HCT116 (cell line): ENCODE measurements at regions not wholly inside any gene's neighbourhood (a gene's known extent, or its start where the extent isn't known, plus 50 kb on each side); places are given as distances from the start of the nearest gene placed in this dataset.

Experiments
- ATAC-seq: fragments of 200-7000 bp; cut with Tn5 transposase; 2 replicates; pipeline ENCODE4 v1.9.1; 2020; ENCODE audit warnings: mild to moderate bottlenecking, moderate library complexity
- BruUV-seq: library from RNA; stranded (reverse); fragments of 400-500 nt; replicated peaks from 2 replicates; lab custom pipeline; 2021; lab: Mats Ljungman, UMichigan
- CTCF ChIA-PET: fragments of 300-600 bp; sonication (Branson Sonifier 250); formaldehyde crosslinking; loops from one replicate; lab custom pipeline; 2021; ENCODE audit warnings: antibody characterized with exemption; lab: Charles Lee
- POLR2A ChIA-PET: fragments of 300-600, 350-600 bp; sonication (Branson Sonifier 250); formaldehyde crosslinking; loops from one replicate; lab custom pipeline; 2021; ENCODE audit warnings: antibody characterized with exemption; lab: Charles Lee
- RAD21 ChIA-PET, 2 experiments: fragments of 300-600 bp; sonication (Branson Sonifier 250); formaldehyde crosslinking; loops; one replicate each; lab custom pipeline; 2023; ENCODE audit warnings: low total read pairs in 2 of 2; ENCODE audit not compliant: uncharacterized antibody in 2 of 2, unreplicated experiment in 2 of 2, low non-redundant PET in 1 of 2; lab: Charles Lee
- DNase-seq: peaks from one replicate; pipeline ENCODE4 v3.0.0-alpha.2; 2010; ENCODE audit warnings: low read depth, low spot score
- H2AFZ ChIP-seq: fragments of 200-600 bp; shearing (Covaris generic), sonication (generic); 2 replicates; pipeline ENCODE4 v1.6.1; 2017; ENCODE audit warnings: low read depth, mixed run types, mixed read lengths, antibody characterized with exemption, low read length; ENCODE audit not compliant: poor library complexity, severe bottlenecking
- H3K27ac ChIP-seq: 2 replicates; pipeline ENCODE4 v1.5.1; 2012; ENCODE audit warnings: low read depth, low read length
- H3K27me3 ChIP-seq: fragments of 200-600 bp; sonication (generic); 2 replicates; pipeline ENCODE4 v1.6.1; 2016; ENCODE audit warnings: mixed run types, low read length, mixed read lengths; ENCODE audit not compliant: insufficient read depth
- H3K36me3 ChIP-seq, 2 experiments: fragments of 200-500 bp in 1 of 2; fragments of 200-600 bp in 1 of 2; sonication (Bioruptor generic) in 1 of 2; sonication (generic) in 1 of 2; 2 replicates each; pipeline versions ENCODE4 v1.5.1 to v1.6.1; 2014 to 2016; ENCODE audit warnings: low read length in 2 of 2, inconsistent platforms in 1 of 2, mixed read lengths in 1 of 2, mixed run types in 1 of 2; ENCODE audit not compliant: insufficient read depth in 2 of 2, control insufficient read depth in 1 of 2
- H3K4me1 ChIP-seq, 2 experiments: fragments of 200-600 bp in 1 of 2; sonication (generic) in 1 of 2; 2 replicates each; pipeline versions ENCODE4 v1.5.1 to v1.6.1; 2012 to 2017; ENCODE audit warnings: low read length in 2 of 2, inconsistent platforms in 1 of 2, mild to moderate bottlenecking in 1 of 2, mixed read lengths in 1 of 2, mixed run types in 1 of 2, moderate library complexity in 1 of 2; ENCODE audit not compliant: insufficient read depth in 2 of 2, control insufficient read depth in 1 of 2
- H3K4me2 ChIP-seq: fragments of 200-600 bp; sonication (generic); 2 replicates; pipeline ENCODE4 v1.6.1; 2017; ENCODE audit warnings: mixed run types, low read length, mixed read lengths
- H3K4me3 ChIP-seq, 2 experiments: fragments of 200-600 bp in 1 of 2; sonication (generic) in 1 of 2; replicated peaks in 1 of 2; 2 replicates each; pipeline ENCODE4 v1.5.1; 2011 to 2016; ENCODE audit warnings: low read length in 2 of 2, control low read depth in 1 of 2, low read depth in 1 of 2, mild to moderate bottlenecking in 1 of 2, mixed read lengths in 1 of 2, mixed run types in 1 of 2
- H3K79me2 ChIP-seq: fragments of 200-600 bp; sonication (generic); 2 replicates; pipeline ENCODE4 v1.6.1; 2017; ENCODE audit warnings: mild to moderate bottlenecking, mixed run types, low read length, moderate library complexity, mixed read lengths; ENCODE audit not compliant: insufficient read depth
- H3K9ac ChIP-seq: fragments of 200-600 bp; sonication (generic); 2 replicates; pipeline ENCODE4 v1.6.1; 2016; ENCODE audit warnings: low read length, mixed read lengths
- H3K9me2 ChIP-seq: fragments of 200-600 bp; sonication (generic), shearing (Covaris generic); 2 replicates; pipeline ENCODE4 v1.6.1; 2017; ENCODE audit warnings: mixed run types, mild to moderate bottlenecking, moderate library complexity; ENCODE audit not compliant: insufficient read depth
- H3K9me3 ChIP-seq, 2 experiments: fragments of 200-500 bp in 1 of 2; fragments of 200-600 bp in 1 of 2; sonication (Bioruptor generic) in 1 of 2; sonication (generic) in 1 of 2; 2 replicates each; pipeline ENCODE4 v1.6.1; 2014 to 2017; ENCODE audit warnings: low read length in 2 of 2, mixed read lengths in 2 of 2, inconsistent platforms in 1 of 2, low read depth in 1 of 2, mild to moderate bottlenecking in 1 of 2, mixed run types in 1 of 2, moderate library complexity in 1 of 2; ENCODE audit not compliant: control insufficient read depth in 1 of 2, insufficient read depth in 1 of 2
- H4K20me1 ChIP-seq: fragments of 200-600 bp; sonication (generic), shearing (Covaris generic); 2 replicates; pipeline ENCODE4 v1.6.1; 2017; ENCODE audit warnings: mixed run types, mild to moderate bottlenecking, moderate library complexity; ENCODE audit not compliant: insufficient read depth
- ATF3 ChIP-seq: IDR thresholded peaks from 2 replicates; pipeline ENCODE4 v1.6.1; 2012
- CTCF ChIP-seq, 3 experiments: fragments of 200-600 bp in 1 of 3; sonication (generic) in 1 of 3; IDR thresholded peaks in 2 of 3; conservative IDR thresholded peaks in 1 of 3; 2 replicates each; pipeline ENCODE4 v1.5.1; 2012 to 2017; ENCODE audit warnings: low read depth in 2 of 3, low read length in 2 of 3, antibody characterized with exemption in 1 of 3, borderline replicate concordance in 1 of 3, control low read depth in 1 of 3, mild to moderate bottlenecking in 1 of 3, mixed read lengths in 1 of 3, mixed run types in 1 of 3, moderate library complexity in 1 of 3; ENCODE audit not compliant: insufficient read depth in 1 of 3
- REST ChIP-seq: IDR thresholded peaks from 2 replicates; pipeline ENCODE4 v1.6.1; 2012; ENCODE audit warnings: low read depth
- intact Hi-C: fragments of 100-400 bp; cut with micrococcal nuclease; formaldehyde crosslinking; loops from 2 replicates; pipeline ENCODE4 v1.10.0; 2022

- no TSS peak for BruUV-seq
- Histone ChIP-seq H3K36me3 (no peaks in the 10 kb centered on the region), H3K4me3 (no peak overlapping the region), H3K4me2 (no peak overlapping the region), H3K9me3 (no peaks in the 10 kb centered on the region), H2AFZ (no peak overlapping the region), H3K27ac (no peak overlapping the region), H3K27me3 (peaks cover 7% of the 10 kb centered on the region; the same call in 1 of the 2 replicates), H3K79me2 (no peaks in the 10 kb centered on the region), H4K20me1 (no peaks in the 10 kb centered on the region), H3K4me1 (no peaks in the 10 kb centered on the region), H3K9me2 (no peaks in the 10 kb centered on the region), H3K9ac (no peak overlapping the region)
- TF ChIP-seq CTCF (IDR thresholded peaks at IDR 0.05 in 2 of 3, conservative IDR thresholded peaks at IDR 0.05 in 1 of 3; ENCODE audit: borderline replicate concordance in 1 of 3, insufficient read depth in 1 of 3, low read depth in 2 of 3, low read length in 2 of 3) (no peak), REST (no peak), ATF3 (no peak)
- DNase-seq (no peak), ATAC-seq (0 out of 2 replicates have a peak, but pooled peaks have one; percentile 22)
- ChIA-PET RAD21 (no interaction called here), CTCF (interaction anchor here (0.6 to 1.3 kb wide), 3 partner anchors 175 to 808 kb away, joined by 3 to 5 read pairs (median 5); no protein-coding TSS in a partner anchor), POLR2A (no interaction called here)
- intact Hi-C loops: loop anchor here (1.0 to 10.0 kb wide), 3 partner anchors 132 to 812 kb away; no protein-coding TSS in a partner anchor
Measured at GRCh38 chr5:163696579-163696887, 191.1 kb downstream of the MAT2B start.
